GM23338 (cell line): ENCODE measurements at regions not wholly inside any gene's neighbourhood (a gene's known extent, or its start where the extent isn't known, plus 50 kb on each side); places are given as distances from the start of the nearest gene placed in this dataset.

Experiments used
- ATAC-seq: fragments of 200-7000 bp; cut with Tn5 transposase; 3 replicates; pipeline ENCODE4 v1.9.1; 2020
- DNase-seq: peaks from one replicate; pipeline ENCODE4 v3.0.0-alpha.2; 2015; ENCODE audit warnings: low spot score
- H2AFZ ChIP-seq: fragments of 200-600 bp; sonication (generic); 2 replicates; pipeline ENCODE4 v1.8.0; 2016; ENCODE audit warnings: antibody characterized with exemption, mild to moderate bottlenecking, moderate library complexity
- H3F3A ChIP-seq: fragments of 200-600 bp; sonication (generic); replicated peaks from 2 replicates; pipeline ENCODE4 v1.8.0; 2017; ENCODE audit warnings: antibody characterized with exemption, mixed run types, low read depth
- H3K27ac ChIP-seq: fragments of 200-600 bp; sonication (generic); 2 replicates; pipeline ENCODE4 v1.6.1; 2016; ENCODE audit warnings: low read depth
- H3K27me3 ChIP-seq: fragments of 200-600 bp; sonication (generic); 2 replicates; pipeline ENCODE4 v1.8.0; 2016; ENCODE audit warnings: mild to moderate bottlenecking, mixed run types, moderate library complexity; ENCODE audit not compliant: insufficient read depth
- H3K36me3 ChIP-seq: fragments of 200-600 bp; sonication (generic); 2 replicates; pipeline ENCODE4 v1.8.0; 2016; ENCODE audit warnings: mild to moderate bottlenecking; ENCODE audit not compliant: insufficient read depth
- H3K4me1 ChIP-seq: fragments of 200-600 bp; sonication (generic); 2 replicates; pipeline ENCODE4 v1.8.0; 2016; ENCODE audit warnings: mild to moderate bottlenecking, moderate library complexity; ENCODE audit not compliant: insufficient read depth
- H3K4me2 ChIP-seq: fragments of 200-600 bp; sonication (generic); 2 replicates; pipeline ENCODE4 v1.7.1; 2017; ENCODE audit warnings: mixed run types
- H3K4me3 ChIP-seq: fragments of 200-600 bp; sonication (generic); 2 replicates; pipeline ENCODE4 v1.6.1; 2016; ENCODE audit warnings: mixed run types
- H3K79me2 ChIP-seq: fragments of 200-600 bp; sonication (generic); replicated peaks from 2 replicates; pipeline ENCODE4 v1.8.0; 2017; ENCODE audit warnings: mild to moderate bottlenecking; ENCODE audit not compliant: insufficient read depth
- H3K9me2 ChIP-seq: fragments of 200-600 bp; sonication (generic); 2 replicates; pipeline ENCODE4 v1.8.0; 2017; ENCODE audit not compliant: insufficient read depth
- H4K20me1 ChIP-seq: fragments of 200-600 bp; sonication (generic); replicated peaks from 2 replicates; pipeline ENCODE4 v1.8.0; 2017; ENCODE audit warnings: mild to moderate bottlenecking; ENCODE audit not compliant: insufficient read depth
- H3K27ac Mint-ChIP-seq: 2 replicates; pipeline ENCODE4 v1.8.0; 2020; ENCODE audit warnings: inconsistent platforms, mild to moderate bottlenecking, moderate library complexity, mixed read lengths
- H3K27me3 Mint-ChIP-seq: 3 replicates; pipeline ENCODE4 v1.8.0; 2022; ENCODE audit warnings: low read depth, mild to moderate bottlenecking, moderate library complexity, mixed read lengths, inconsistent platforms; ENCODE audit not compliant: insufficient read depth, poor library complexity
- H3K36me3 Mint-ChIP-seq: 3 replicates; pipeline ENCODE4 v1.8.0; 2021; ENCODE audit warnings: low read depth, mild to moderate bottlenecking, inconsistent platforms, moderate library complexity, mixed read lengths
- H3K4me1 Mint-ChIP-seq: 3 replicates; pipeline ENCODE4 v1.8.0; 2020; ENCODE audit warnings: mild to moderate bottlenecking, inconsistent platforms, mixed read lengths
- H3K4me3 Mint-ChIP-seq: 3 replicates; pipeline ENCODE4 v1.8.0; 2021; ENCODE audit warnings: moderate library complexity, mild to moderate bottlenecking, inconsistent platforms, mixed read lengths
- H3K9me3 Mint-ChIP-seq: 3 replicates; pipeline ENCODE4 v1.8.0; 2020; ENCODE audit warnings: moderate library complexity, mild to moderate bottlenecking, inconsistent platforms, mixed read lengths
- CREB1 ChIP-seq: fragments of 250-450 bp; sonication (Bioruptor Pico); IDR thresholded peaks from 2 replicates; pipeline ENCODE4 v1.5.0; 2020; ENCODE audit warnings: low read depth, mild to moderate bottlenecking, moderate library complexity
- EZH2 ChIP-seq: fragments of 200-600 bp; sonication (generic); IDR thresholded peaks from one replicate; pipeline ENCODE4 v1.8.0; 2017; ENCODE audit warnings: antibody characterized with exemption, mild to moderate bottlenecking, low read depth; ENCODE audit not compliant: unreplicated experiment
- EZH2phosphoT487 ChIP-seq: fragments of 200-600 bp; sonication (generic); IDR thresholded peaks from one replicate; pipeline ENCODE4 v1.8.1; 2018; ENCODE audit warnings: antibody characterized with exemption; ENCODE audit not compliant: unreplicated experiment
- POLR2AphosphoS5 ChIP-seq: IDR thresholded peaks from 2 replicates; pipeline ENCODE4 v1.6.1; 2016; ENCODE audit warnings: antibody characterized with exemption, low read depth
- STAT1 ChIP-seq: IDR thresholded peaks from one replicate; pipeline ENCODE4 v1.6.1; 2016; ENCODE audit warnings: antibody characterized with exemption; ENCODE audit not compliant: unreplicated experiment
- ZNF114 ChIP-seq: fragments of 250-450 bp; sonication (Bioruptor Pico); IDR thresholded peaks from 2 replicates; pipeline ENCODE4 v1.5.0; 2020; ENCODE audit warnings: mild to moderate bottlenecking, moderate library complexity
- ZNF331 ChIP-seq: fragments of 250-450 bp; sonication (Bioruptor Pico); IDR thresholded peaks from 2 replicates; pipeline ENCODE4 v1.5.0; 2020; ENCODE audit warnings: low read depth, mild to moderate bottlenecking, moderate library complexity
- TF ChIP-seq, protein P1 (sequence below), 2 experiments: fragments of 200-600 bp in 1 of 2; sonication (generic) in 1 of 2; conservative IDR thresholded peaks; 2 replicates each; pipeline versions ENCODE4 v1.5.1 to v1.6.1; 2016 to 2017; ENCODE audit warnings: antibody characterized with exemption in 2 of 2, low read depth in 2 of 2, mild to moderate bottlenecking in 2 of 2, moderate library complexity in 1 of 2
- TF ChIP-seq, protein P2 (sequence below): IDR thresholded peaks from one replicate; pipeline ENCODE4 v1.6.1; 2018; ENCODE audit warnings: antibody characterized with exemption; ENCODE audit not compliant: unreplicated experiment
- TF ChIP-seq, protein P3 (sequence below): IDR thresholded peaks from 2 replicates; pipeline ENCODE4 v1.6.1; 2016; ENCODE audit warnings: antibody characterized with exemption

DNA sequence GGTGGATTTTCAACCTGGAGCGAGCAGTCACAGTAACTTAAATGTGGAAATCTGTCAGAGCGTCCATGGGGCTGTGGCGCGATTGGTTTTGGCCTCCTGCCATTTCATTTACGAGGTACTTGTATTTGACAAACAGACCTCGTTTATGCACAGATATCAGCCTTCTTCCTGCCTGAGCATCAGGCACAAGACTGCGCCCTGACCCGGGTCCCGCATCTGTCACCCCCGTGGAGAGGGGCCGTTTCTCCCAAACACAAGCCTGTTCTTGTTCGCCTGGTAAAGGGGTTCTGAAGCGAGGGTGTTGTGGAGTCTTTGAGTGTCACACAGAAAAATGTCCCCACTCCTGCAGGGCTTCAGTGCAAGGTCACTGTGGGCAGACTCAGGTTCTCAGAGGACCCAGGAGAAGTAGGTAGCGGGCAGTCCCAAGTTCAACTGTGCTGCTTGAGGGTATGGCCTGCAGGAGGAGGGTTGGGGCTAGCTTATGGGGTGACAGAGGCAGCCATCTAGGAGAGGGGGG is 202.3 kb downstream of the URI1 start (continued):
- TF ChIP-seq, protein P1, sequence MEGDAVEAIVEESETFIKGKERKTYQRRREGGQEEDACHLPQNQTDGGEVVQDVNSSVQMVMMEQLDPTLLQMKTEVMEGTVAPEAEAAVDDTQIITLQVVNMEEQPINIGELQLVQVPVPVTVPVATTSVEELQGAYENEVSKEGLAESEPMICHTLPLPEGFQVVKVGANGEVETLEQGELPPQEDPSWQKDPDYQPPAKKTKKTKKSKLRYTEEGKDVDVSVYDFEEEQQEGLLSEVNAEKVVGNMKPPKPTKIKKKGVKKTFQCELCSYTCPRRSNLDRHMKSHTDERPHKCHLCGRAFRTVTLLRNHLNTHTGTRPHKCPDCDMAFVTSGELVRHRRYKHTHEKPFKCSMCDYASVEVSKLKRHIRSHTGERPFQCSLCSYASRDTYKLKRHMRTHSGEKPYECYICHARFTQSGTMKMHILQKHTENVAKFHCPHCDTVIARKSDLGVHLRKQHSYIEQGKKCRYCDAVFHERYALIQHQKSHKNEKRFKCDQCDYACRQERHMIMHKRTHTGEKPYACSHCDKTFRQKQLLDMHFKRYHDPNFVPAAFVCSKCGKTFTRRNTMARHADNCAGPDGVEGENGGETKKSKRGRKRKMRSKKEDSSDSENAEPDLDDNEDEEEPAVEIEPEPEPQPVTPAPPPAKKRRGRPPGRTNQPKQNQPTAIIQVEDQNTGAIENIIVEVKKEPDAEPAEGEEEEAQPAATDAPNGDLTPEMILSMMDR (conservative IDR thresholded peaks at IDR 0.05; ENCODE audit: low read depth in 2 of 2) = no peak

DNA sequence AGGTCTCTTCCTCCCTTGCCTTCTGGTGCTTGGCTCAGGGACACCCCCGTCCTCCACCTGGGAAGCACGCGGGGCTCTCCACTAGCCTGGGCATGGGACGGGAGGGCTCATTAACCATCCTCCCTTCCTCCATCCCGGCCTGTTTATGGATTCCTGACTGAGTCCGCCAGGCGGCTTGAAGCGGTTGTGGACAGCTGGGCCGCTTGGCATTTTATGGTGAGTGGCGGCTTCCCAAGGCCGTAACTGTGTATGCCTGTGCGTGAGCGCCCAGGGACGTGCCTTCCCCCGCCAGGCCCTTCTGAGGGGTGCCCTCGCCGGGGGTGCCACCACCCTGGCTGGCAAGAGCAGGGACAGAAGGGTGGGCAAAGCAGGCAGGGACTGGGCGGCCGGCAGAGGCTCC is 202.8 kb downstream of the URI1 start:
- no peak for ATAC-seq
- TF ChIP-seq CREB1 = no peak
- TF ChIP-seq STAT1 = no peak
- TF ChIP-seq, protein P2, sequence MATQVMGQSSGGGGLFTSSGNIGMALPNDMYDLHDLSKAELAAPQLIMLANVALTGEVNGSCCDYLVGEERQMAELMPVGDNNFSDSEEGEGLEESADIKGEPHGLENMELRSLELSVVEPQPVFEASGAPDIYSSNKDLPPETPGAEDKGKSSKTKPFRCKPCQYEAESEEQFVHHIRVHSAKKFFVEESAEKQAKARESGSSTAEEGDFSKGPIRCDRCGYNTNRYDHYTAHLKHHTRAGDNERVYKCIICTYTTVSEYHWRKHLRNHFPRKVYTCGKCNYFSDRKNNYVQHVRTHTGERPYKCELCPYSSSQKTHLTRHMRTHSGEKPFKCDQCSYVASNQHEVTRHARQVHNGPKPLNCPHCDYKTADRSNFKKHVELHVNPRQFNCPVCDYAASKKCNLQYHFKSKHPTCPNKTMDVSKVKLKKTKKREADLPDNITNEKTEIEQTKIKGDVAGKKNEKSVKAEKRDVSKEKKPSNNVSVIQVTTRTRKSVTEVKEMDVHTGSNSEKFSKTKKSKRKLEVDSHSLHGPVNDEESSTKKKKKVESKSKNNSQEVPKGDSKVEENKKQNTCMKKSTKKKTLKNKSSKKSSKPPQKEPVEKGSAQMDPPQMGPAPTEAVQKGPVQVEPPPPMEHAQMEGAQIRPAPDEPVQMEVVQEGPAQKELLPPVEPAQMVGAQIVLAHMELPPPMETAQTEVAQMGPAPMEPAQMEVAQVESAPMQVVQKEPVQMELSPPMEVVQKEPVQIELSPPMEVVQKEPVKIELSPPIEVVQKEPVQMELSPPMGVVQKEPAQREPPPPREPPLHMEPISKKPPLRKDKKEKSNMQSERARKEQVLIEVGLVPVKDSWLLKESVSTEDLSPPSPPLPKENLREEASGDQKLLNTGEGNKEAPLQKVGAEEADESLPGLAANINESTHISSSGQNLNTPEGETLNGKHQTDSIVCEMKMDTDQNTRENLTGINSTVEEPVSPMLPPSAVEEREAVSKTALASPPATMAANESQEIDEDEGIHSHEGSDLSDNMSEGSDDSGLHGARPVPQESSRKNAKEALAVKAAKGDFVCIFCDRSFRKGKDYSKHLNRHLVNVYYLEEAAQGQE = no peak
- no peak for TF ChIP-seq POLR2AphosphoS5
- no peak for TF ChIP-seq EZH2phosphoT487
- no peak for TF ChIP-seq EZH2
- no peaks in the 10 kb centered on the region for H3K36me3 ChIP-seq
- DNase-seq = no peak
- H3F3A ChIP-seq = no peaks in the 10 kb centered on the region
- no peaks in the 10 kb centered on the region for H3K79me2 ChIP-seq
- no peaks in the 10 kb centered on the region for H4K20me1 ChIP-seq
- no peaks in the 10 kb centered on the region for H3K4me1 Mint-ChIP-seq
- no peaks in the 10 kb centered on the region for H3K9me3 Mint-ChIP-seq
- H3K27ac ChIP-seq = no peak overlapping the region
- H3K27me3 ChIP-seq = no peaks in the 10 kb centered on the region
- H3K9me2 ChIP-seq = no peaks in the 10 kb centered on the region
- no peaks in the 10 kb centered on the region for H3K4me1 ChIP-seq
- H3K4me2 ChIP-seq = no peak overlapping the region
- no peaks in the 10 kb centered on the region for H3K36me3 Mint-ChIP-seq
- no peak overlapping the region for H2AFZ ChIP-seq
- H3K4me3 ChIP-seq = no peak overlapping the region
- H3K27ac Mint-ChIP-seq = no peak overlapping the region
- no peak overlapping the region for H3K4me3 Mint-ChIP-seq
- H3K27me3 Mint-ChIP-seq = peaks cover 6% of the 10 kb centered on the region

DNA sequence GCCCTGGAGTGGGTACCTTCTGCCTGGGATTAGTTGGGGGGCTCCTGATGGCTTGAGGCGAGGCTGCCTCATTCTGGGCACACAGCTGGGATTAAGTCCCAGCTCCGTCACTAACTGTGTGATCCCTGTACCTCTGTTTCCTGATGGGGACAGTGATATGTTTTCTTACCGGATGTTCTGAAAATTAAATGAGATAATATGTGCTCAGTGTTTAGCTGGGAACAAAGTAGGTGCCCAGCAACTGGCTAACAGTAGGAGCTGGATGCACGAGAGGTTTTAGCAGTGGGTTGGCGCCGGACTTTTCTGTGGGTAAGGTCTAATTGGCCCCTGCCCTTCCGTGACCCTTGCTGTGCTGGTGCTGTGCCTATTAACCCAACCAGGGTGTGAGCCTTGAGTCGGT is 203.4 kb downstream of the URI1 start:
- ATAC-seq (no peak), DNase-seq (no peak)
- Histone ChIP-seq H3K27me3 (no peaks in the 10 kb centered on the region), H3K79me2 (no peaks in the 10 kb centered on the region), H3K27ac (no peak overlapping the region), H3K4me3 (no peak overlapping the region), H3K4me1 (no peaks in the 10 kb centered on the region), H3K36me3 (no peaks in the 10 kb centered on the region), H3K4me2 (no peak overlapping the region), H3K9me2 (no peaks in the 10 kb centered on the region), H3F3A (no peaks in the 10 kb centered on the region), H4K20me1 (no peaks in the 10 kb centered on the region), H2AFZ (no peak overlapping the region)
- Mint-ChIP-seq H3K9me3 (no peaks in the 10 kb centered on the region), H3K27me3 (peaks cover 8% of the 10 kb centered on the region), H3K4me1 (no peaks in the 10 kb centered on the region), H3K36me3 (no peaks in the 10 kb centered on the region), H3K4me3 (no peak overlapping the region), H3K27ac (no peak overlapping the region)
- TF ChIP-seq EZH2phosphoT487 (no peak), ZNF114 (CRISPR knock-in tag) (no peak), STAT1 (no peak), ZNF331 (no peak)
- TF ChIP-seq, protein P2 = no peak
- TF ChIP-seq, protein P1 (conservative IDR thresholded peaks at IDR 0.05; ENCODE audit: low read depth in 2 of 2) = no peak
- TF ChIP-seq, protein P3, sequence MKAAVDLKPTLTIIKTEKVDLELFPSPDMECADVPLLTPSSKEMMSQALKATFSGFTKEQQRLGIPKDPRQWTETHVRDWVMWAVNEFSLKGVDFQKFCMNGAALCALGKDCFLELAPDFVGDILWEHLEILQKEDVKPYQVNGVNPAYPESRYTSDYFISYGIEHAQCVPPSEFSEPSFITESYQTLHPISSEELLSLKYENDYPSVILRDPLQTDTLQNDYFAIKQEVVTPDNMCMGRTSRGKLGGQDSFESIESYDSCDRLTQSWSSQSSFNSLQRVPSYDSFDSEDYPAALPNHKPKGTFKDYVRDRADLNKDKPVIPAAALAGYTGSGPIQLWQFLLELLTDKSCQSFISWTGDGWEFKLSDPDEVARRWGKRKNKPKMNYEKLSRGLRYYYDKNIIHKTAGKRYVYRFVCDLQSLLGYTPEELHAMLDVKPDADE = no peak
